Stimulated activated CD4-positive, alpha-beta T cell treated with anti-CD3 and anti-CD28 coated beads, Interleukin-4, amount 100 ng/mL, for 24 hours (primary cell): ENCODE measurements at regions not wholly inside any gene's neighbourhood (a gene's known extent, or its start where the extent isn't known, plus 50 kb on each side); places are given as distances from the start of the nearest gene placed in this dataset.
"Not testable (repeated sequence)": the region's sequence is repeated elsewhere in the genome, so short reads cannot be mapped to it uniquely, and the experiment has no call there.

ENCODE experiments used
- DNase-seq: peaks from one replicate; pipeline ENCODE4 v3.0.0-alpha.2; 2020

GRCh38 chr1:245061808-245062207 lies 93.0 kb upstream of the KIF26B start:
- DNase-seq: not testable (repeated sequence)

- no peak for DNase-seq
Observed at GRCh38 chr1:245060684-245061374, 94.0 kb upstream of the KIF26B start.

- no peak for DNase-seq
Observed at GRCh38 chr1:245059806-245060424, 94.9 kb upstream of the KIF26B start.

- no peak for DNase-seq
Observed at GRCh38 chr1:245058882-245059281, 95.9 kb upstream of the KIF26B start.

GRCh38 chr1:245058436-245058835 lies 96.3 kb upstream of the KIF26B start:
- no peak for DNase-seq

- DNase-seq: no peak
Observed at GRCh38 chr1:245056913-245057312, 97.9 kb upstream of the KIF26B start.

GRCh38 chr1:245056296-245056695 lies 98.5 kb upstream of the KIF26B start:
- DNase-seq: not testable (repeated sequence)

- DNase-seq: no peak
Observed at GRCh38 chr1:245055752-245056151, 99.0 kb upstream of the KIF26B start.

- no peak for DNase-seq
Observed at GRCh38 chr1:245054507-245055270, 100.1 kb upstream of the KIF26B start.

GRCh38 chr1:245054105-245054504 lies 100.7 kb upstream of the KIF26B start:
- DNase-seq: no peak

GRCh38 chr1:245052258-245052657 lies 102.5 kb upstream of the KIF26B start:
- no peak for DNase-seq

- DNase-seq: no peak
Observed at GRCh38 chr1:245051349-245052221, 103.2 kb upstream of the KIF26B start.

GRCh38 chr1:245046769-245047168 lies 108.0 kb upstream of the KIF26B start:
- DNase-seq: no peak

- no peak for DNase-seq
Observed at GRCh38 chr1:245046315-245046714, 108.5 kb upstream of the KIF26B start.

- no peak for DNase-seq
Observed at GRCh38 chr1:245045087-245045881, 109.5 kb upstream of the KIF26B start.

GRCh38 chr1:245043611-245043940 lies 111.2 kb upstream of the KIF26B start:
- no peak for DNase-seq

- DNase-seq: no peak
Observed at GRCh38 chr1:245041058-245041698, 113.6 kb upstream of the KIF26B start.

- DNase-seq: no peak
Observed at GRCh38 chr1:245039196-245039595, 115.6 kb upstream of the KIF26B start.

GRCh38 chr1:245036102-245036501 lies 118.7 kb upstream of the KIF26B start:
- no peak for DNase-seq

- no peak for DNase-seq
Observed at GRCh38 chr1:245031041-245031440, 123.7 kb upstream of the KIF26B start.

GRCh38 chr1:245026247-245026646 lies 128.5 kb upstream of the KIF26B start:
- DNase-seq: no peak

GRCh38 chr1:245025525-245025924 lies 129.3 kb upstream of the KIF26B start:
- no peak for DNase-seq
